Colonic mucosa (tissue), 4 donors: ENCODE measurements at regions not wholly inside any gene's neighbourhood (a gene's known extent, or its start where the extent isn't known, plus 50 kb on each side); places are given as distances from the start of the nearest gene placed in this dataset.

ENCODE experiments used
- DNase-seq: peaks from one replicate; pipeline ENCODE4 v3.0.0-alpha.2; 2020
- H3K27ac ChIP-seq: fragments of 200-600 bp; one replicate; pipeline ENCODE4 v1.8.0; 2021
- H3K27me3 ChIP-seq: fragments of 200-600 bp; one replicate; pipeline ENCODE4 v1.8.0; 2021
- H3K36me3 ChIP-seq: fragments of 200-600 bp; one replicate; pipeline ENCODE4 v1.8.0; 2021
- H3K4me1 ChIP-seq: fragments of 200-600 bp; one replicate; pipeline ENCODE4 v1.8.0; 2021; ENCODE audit warnings: mild to moderate bottlenecking
- H3K4me3 ChIP-seq: fragments of 200-600 bp; one replicate; pipeline ENCODE4 v1.8.0; 2021
- H3K9ac ChIP-seq, 2 donors: one replicate each; pipeline ENCODE4 v1.7.0; 2013; ENCODE audit warnings: control low read depth in 2 of 2, low read depth in 2 of 2, low read length in 2 of 2
- H3K9me3 ChIP-seq: fragments of 200-600 bp; one replicate; pipeline ENCODE4 v1.8.0; 2021
- CTCF ChIP-seq: fragments of 200-600 bp; IDR thresholded peaks from one replicate; pipeline ENCODE4 v1.8.0; 2022; ENCODE audit warnings: antibody characterized with exemption, mild to moderate bottlenecking
- intact Hi-C: fragments of 100-400 bp; cut with DNase I; formaldehyde crosslinking; loops from one replicate; pipeline ENCODE4 v1.14.1; 2022
- donor health status: healthy.
- donor health status: DM: no; HTN: no; CAD: no.
- donor health status: DM: no; HTN: no; CAD: no.

DNA sequence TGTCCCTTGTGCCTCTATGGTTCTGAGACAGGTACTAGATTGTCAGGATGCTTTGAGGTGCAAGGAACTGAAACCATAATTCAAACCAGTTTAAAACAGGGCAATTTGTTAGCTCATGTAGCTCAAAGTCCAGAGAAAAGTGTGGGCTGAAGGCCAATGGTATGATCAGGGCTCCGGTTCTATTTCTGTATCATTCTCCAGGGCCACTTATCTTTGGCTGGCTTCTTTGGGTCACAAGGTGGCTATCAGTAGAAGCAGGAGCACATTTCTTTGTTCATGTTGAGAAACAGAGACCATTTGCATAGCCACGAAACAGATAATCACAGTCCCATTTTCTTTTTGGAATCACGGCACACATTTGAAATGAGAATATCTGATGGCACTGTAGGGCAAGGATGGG is 294.9 kb downstream of the ETNK1 start:
- intact Hi-C loops: no loop called here
- Histone ChIP-seq H3K36me3 (no peaks in the 10 kb centered on the region), H3K4me1 (no peaks in the 10 kb centered on the region), H3K27ac (no peak overlapping the region), H3K27me3 (no peaks in the 10 kb centered on the region), H3K4me3 (no peak overlapping the region), H3K9me3 (no peaks in the 10 kb centered on the region), H3K9ac (no peak overlapping the region)
- no peak for DNase-seq
- no peak for TF ChIP-seq CTCF

- Histone ChIP-seq H3K9me3 (no peaks in the 10 kb centered on the region), H3K9ac (no peak overlapping the region), H3K27ac (no peak overlapping the region), H3K4me1 (no peaks in the 10 kb centered on the region), H3K4me3 (no peak overlapping the region), H3K36me3 (no peaks in the 10 kb centered on the region), H3K27me3 (no peaks in the 10 kb centered on the region)
- no peak for TF ChIP-seq CTCF
- intact Hi-C loops: no loop called here
- DNase-seq: no peak
These were observed 298.8 kb downstream of the ETNK1 start for GRCh38 chr12:22923768-22924167.

DNA sequence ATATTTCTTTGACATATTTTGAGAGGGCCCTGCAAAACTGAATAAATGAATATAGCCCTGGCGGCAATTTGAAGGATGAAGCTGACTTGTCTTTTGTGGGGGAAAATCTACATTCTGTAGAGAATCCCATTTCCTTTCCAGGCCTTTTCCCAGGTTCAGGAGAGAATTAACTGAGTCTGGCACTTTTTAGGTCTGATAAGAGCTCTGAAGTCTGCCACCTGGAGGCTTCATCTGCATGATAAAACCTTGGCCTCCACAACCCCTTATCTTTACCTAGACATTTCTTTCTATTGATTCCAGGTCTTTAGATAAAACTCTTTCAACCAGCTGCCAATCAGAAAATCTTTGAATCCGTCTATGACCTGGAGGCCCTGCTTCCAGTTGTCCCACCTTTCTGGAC is 299.4 kb downstream of the ETNK1 start:
- DNase-seq: no peak
- no peak overlapping the region for H3K27ac ChIP-seq
- H3K27me3 ChIP-seq: no peaks in the 10 kb centered on the region
- H3K4me1 ChIP-seq: no peaks in the 10 kb centered on the region
- H3K36me3 ChIP-seq: no peaks in the 10 kb centered on the region
- no peak overlapping the region for H3K9ac ChIP-seq
- no peak for TF ChIP-seq CTCF
- no peaks in the 10 kb centered on the region for H3K9me3 ChIP-seq
- intact Hi-C loops: no loop called here
- H3K4me3 ChIP-seq: no peak overlapping the region

GRCh38 chr12:22925623-22926022 is 300.7 kb downstream of the ETNK1 start:
- no peak for TF ChIP-seq CTCF
- intact Hi-C loops: no loop called here
- H3K4me3 ChIP-seq: no peak overlapping the region
- no peaks in the 10 kb centered on the region for H3K4me1 ChIP-seq
- H3K9me3 ChIP-seq: no peaks in the 10 kb centered on the region
- DNase-seq: no peak
- no peak overlapping the region for H3K27ac ChIP-seq
- no peaks in the 10 kb centered on the region for H3K27me3 ChIP-seq
- no peaks in the 10 kb centered on the region for H3K36me3 ChIP-seq
- H3K9ac ChIP-seq: no peak overlapping the region

GRCh38 chr12:22932431-22932830 is 307.5 kb downstream of the ETNK1 start:
- intact Hi-C loops: no loop called here
- no peaks in the 10 kb centered on the region for H3K4me1 ChIP-seq
- H3K9me3 ChIP-seq: no peaks in the 10 kb centered on the region
- TF ChIP-seq CTCF: no peak
- DNase-seq: no peak
- H3K9ac ChIP-seq: no peak overlapping the region
- H3K36me3 ChIP-seq: no peaks in the 10 kb centered on the region
- no peaks in the 10 kb centered on the region for H3K27me3 ChIP-seq
- H3K4me3 ChIP-seq: no peak overlapping the region
- no peak overlapping the region for H3K27ac ChIP-seq

GRCh38 chr12:22935090-22935489 is 310.1 kb downstream of the ETNK1 start:
- no peak for TF ChIP-seq CTCF
- intact Hi-C loops: no loop called here
- DNase-seq: no peak
- no peaks in the 10 kb centered on the region for H3K36me3 ChIP-seq
- no peaks in the 10 kb centered on the region for H3K9me3 ChIP-seq
- H3K27me3 ChIP-seq: no peaks in the 10 kb centered on the region
- no peak overlapping the region for H3K9ac ChIP-seq
- H3K4me1 ChIP-seq: no peaks in the 10 kb centered on the region
- no peak overlapping the region for H3K4me3 ChIP-seq
- H3K27ac ChIP-seq: no peak overlapping the region
